ENCODE measurements at regions not wholly inside any gene's neighbourhood (a gene's known extent, or its start where the extent isn't known, plus 50 kb on each side); places are given as distances from the start of the nearest gene placed in this dataset.

DNA sequence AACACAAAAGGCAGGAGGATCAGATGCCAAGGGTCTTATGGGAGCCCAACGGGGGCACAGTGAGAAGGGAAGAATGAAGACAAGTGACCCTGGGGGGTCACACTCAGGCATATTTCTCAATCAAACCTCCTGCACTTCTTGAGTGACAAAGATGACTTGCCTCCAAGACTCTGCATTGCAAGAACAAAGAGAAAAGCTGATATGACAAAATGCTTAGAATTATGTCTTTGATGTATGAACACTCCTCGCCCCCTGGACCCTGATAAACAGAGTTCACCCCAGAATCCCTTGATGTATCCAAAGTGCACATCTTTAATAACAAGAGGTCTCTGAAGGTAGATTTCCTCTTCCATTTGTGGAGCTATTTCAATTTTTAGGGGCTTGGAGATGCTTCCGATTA is 146.5 kb downstream of the C5orf15 start:
- TF ChIP-seq, protein P1, sequence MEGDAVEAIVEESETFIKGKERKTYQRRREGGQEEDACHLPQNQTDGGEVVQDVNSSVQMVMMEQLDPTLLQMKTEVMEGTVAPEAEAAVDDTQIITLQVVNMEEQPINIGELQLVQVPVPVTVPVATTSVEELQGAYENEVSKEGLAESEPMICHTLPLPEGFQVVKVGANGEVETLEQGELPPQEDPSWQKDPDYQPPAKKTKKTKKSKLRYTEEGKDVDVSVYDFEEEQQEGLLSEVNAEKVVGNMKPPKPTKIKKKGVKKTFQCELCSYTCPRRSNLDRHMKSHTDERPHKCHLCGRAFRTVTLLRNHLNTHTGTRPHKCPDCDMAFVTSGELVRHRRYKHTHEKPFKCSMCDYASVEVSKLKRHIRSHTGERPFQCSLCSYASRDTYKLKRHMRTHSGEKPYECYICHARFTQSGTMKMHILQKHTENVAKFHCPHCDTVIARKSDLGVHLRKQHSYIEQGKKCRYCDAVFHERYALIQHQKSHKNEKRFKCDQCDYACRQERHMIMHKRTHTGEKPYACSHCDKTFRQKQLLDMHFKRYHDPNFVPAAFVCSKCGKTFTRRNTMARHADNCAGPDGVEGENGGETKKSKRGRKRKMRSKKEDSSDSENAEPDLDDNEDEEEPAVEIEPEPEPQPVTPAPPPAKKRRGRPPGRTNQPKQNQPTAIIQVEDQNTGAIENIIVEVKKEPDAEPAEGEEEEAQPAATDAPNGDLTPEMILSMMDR (IDR thresholded peaks at IDR 0.05): no peak
- no peak for TF ChIP-seq POLR2A (IDR thresholded peaks at IDR 0.05)

Data from adrenal gland (tissue), 5 donors.